GM20000 (cell line): ENCODE measurements at regions not wholly inside any gene's neighbourhood (a gene's known extent, or its start where the extent isn't known, plus 50 kb on each side); places are given as distances from the start of the nearest gene placed in this dataset.

ENCODE experiments used
- DNase-seq: peaks from one replicate; pipeline ENCODE4 v3.0.0; 2012; ENCODE audit warnings: low spot score
- CTCF ChIP-seq: IDR thresholded peaks from 2 replicates; pipeline ENCODE4 v1.5.1; 2012; ENCODE audit warnings: mild to moderate bottlenecking, control low read depth; ENCODE audit errors: extremely low read depth, missing control alignments

- no peak for DNase-seq
- no peak for TF ChIP-seq CTCF
These were observed 855.8 kb upstream of the CITED2 start for GRCh38 chr6:140230282-140230681.

GRCh38 chr6:140228491-140228890, 854.0 kb upstream of the CITED2 start:
- TF ChIP-seq CTCF = no peak
- DNase-seq = no peak

GRCh38 chr6:140226637-140227036, 852.2 kb upstream of the CITED2 start:
- TF ChIP-seq CTCF = no peak
- no peak for DNase-seq

- DNase-seq = no peak
- no peak for TF ChIP-seq CTCF
These were observed 851.4 kb upstream of the CITED2 start for GRCh38 chr6:140225701-140226436.

GRCh38 chr6:140217283-140217682, 842.8 kb upstream of the CITED2 start:
- DNase-seq = no peak
- no peak for TF ChIP-seq CTCF

- no peak for DNase-seq
- TF ChIP-seq CTCF = no peak
These were observed 835.3 kb upstream of the CITED2 start for GRCh38 chr6:140209775-140210174.

- no peak for DNase-seq
- no peak for TF ChIP-seq CTCF
These were observed 833.8 kb upstream of the CITED2 start for GRCh38 chr6:140208286-140208685.
